Astrocyte (in vitro differentiated cells and primary cell): ENCODE measurements at regions not wholly inside any gene's neighbourhood (a gene's known extent, or its start where the extent isn't known, plus 50 kb on each side); places are given as distances from the start of the nearest gene placed in this dataset.

ENCODE experiments used
- CTCF ChIP-seq: IDR thresholded peaks from 2 replicates; pipeline ENCODE4 v1.5.1; 2011; ENCODE audit warnings: low read depth, mild to moderate bottlenecking, inconsistent platforms, low read length, moderate library complexity; ENCODE audit not compliant: insufficient read depth
- EZH2 ChIP-seq: IDR thresholded peaks from 2 replicates; pipeline ENCODE4 v1.6.1; 2012; ENCODE audit warnings: mild to moderate bottlenecking, low read length, inconsistent platforms; ENCODE audit not compliant: insufficient read depth

GRCh38 chr4:186812592-186812991 is 88.9 kb upstream of the FAT1 start:
- TF ChIP-seq CTCF (no peak), EZH2 (no peak)
